PFSK-1 (cell line): ENCODE measurements at regions not wholly inside any gene's neighbourhood (a gene's known extent, or its start where the extent isn't known, plus 50 kb on each side); places are given as distances from the start of the nearest gene placed in this dataset.

Experiments used
- FOXP2 ChIP-seq: optimal IDR thresholded peaks from 2 replicates; pipeline ENCODE3; 2011; ENCODE audit warnings: borderline replicate concordance, control low read depth, inconsistent platforms; ENCODE audit not compliant: insufficient read depth; ENCODE audit errors: extremely low read length, extremely low read depth
- POLR2AphosphoS5 ChIP-seq: IDR thresholded peaks from 2 replicates; pipeline ENCODE4 v1.6.1; 2012; ENCODE audit warnings: low read depth, mild to moderate bottlenecking, control low read depth, low read length, moderate library complexity

- TF ChIP-seq FOXP2, result no peak
- no peak for TF ChIP-seq POLR2AphosphoS5
Observed at GRCh38 chr13:87982400-87982799, 311.2 kb downstream of the SLITRK5 start.
